LNCAP (cell line): ENCODE measurements at regions not wholly inside any gene's neighbourhood (a gene's known extent, or its start where the extent isn't known, plus 50 kb on each side); places are given as distances from the start of the nearest gene placed in this dataset.

Experiments
- CTCF ChIP-seq: fragments of 450-650 bp; IDR thresholded peaks from 2 replicates; pipeline ENCODE4 v1.5.1; 2017; ENCODE audit warnings: mild to moderate bottlenecking

- TF ChIP-seq CTCF: no peak
Measured at GRCh38 chr7:118420888-118421287, 196.4 kb downstream of the ANKRD7 start.

GRCh38 chr7:118429141-118429540, 204.6 kb downstream of the ANKRD7 start:
- TF ChIP-seq CTCF: no peak

- no peak for TF ChIP-seq CTCF
Measured at GRCh38 chr7:118436663-118437062, 212.2 kb downstream of the ANKRD7 start.

GRCh38 chr7:118449797-118450567, 225.5 kb downstream of the ANKRD7 start:
- TF ChIP-seq CTCF: no peak

GRCh38 chr7:118452128-118452527, 227.6 kb downstream of the ANKRD7 start:
- TF ChIP-seq CTCF: no peak

GRCh38 chr7:118467381-118467780, 242.9 kb downstream of the ANKRD7 start:
- no peak for TF ChIP-seq CTCF

GRCh38 chr7:118472581-118472980, 248.1 kb downstream of the ANKRD7 start:
- TF ChIP-seq CTCF: no peak

- no peak for TF ChIP-seq CTCF
Measured at GRCh38 chr7:118473271-118473670, 248.8 kb downstream of the ANKRD7 start.
